Fibroblast of lung (primary cell): ENCODE measurements at regions not wholly inside any gene's neighbourhood (a gene's known extent, or its start where the extent isn't known, plus 50 kb on each side); places are given as distances from the start of the nearest gene placed in this dataset.

Experiments
- DNase-seq, 2 donors: peaks; one replicate each; pipeline versions ENCODE4 v3.0.0 to v3.0.0-alpha.2; 2010; ENCODE audit warnings: low read depth in 2 of 2
- H2AFZ ChIP-seq: 2 replicates; pipeline ENCODE4 v1.5.1; 2012; ENCODE audit warnings: low read length, control low read depth, inconsistent platforms
- H3K27ac ChIP-seq: 2 replicates; pipeline ENCODE4 v1.5.1; 2011; ENCODE audit warnings: low read length, control low read depth; ENCODE audit not compliant: insufficient read depth
- H3K27me3 ChIP-seq: 2 replicates; pipeline ENCODE4 v1.5.1; 2011; ENCODE audit warnings: mild to moderate bottlenecking, low read length; ENCODE audit not compliant: control insufficient read depth, insufficient read depth
- H3K36me3 ChIP-seq: 2 replicates; pipeline ENCODE4 v1.5.1; 2011; ENCODE audit warnings: low read length; ENCODE audit not compliant: control insufficient read depth, insufficient read depth
- H3K4me1 ChIP-seq: 2 replicates; pipeline ENCODE4 v1.5.1; 2011; ENCODE audit warnings: low read length; ENCODE audit not compliant: control insufficient read depth, insufficient read depth; ENCODE audit errors: extremely low read depth
- H3K4me2 ChIP-seq: 2 replicates; pipeline ENCODE4 v1.5.1; 2011; ENCODE audit warnings: low read length, control low read depth; ENCODE audit not compliant: insufficient read depth; ENCODE audit errors: extremely low read depth
- H3K4me3 ChIP-seq, 4 experiments: fragments of 200-600 bp in 1 of 4; sonication (generic) in 1 of 4; replicated peaks in 1 of 4; 2 replicates each; pipeline ENCODE4 v1.5.1; 2011 to 2016; ENCODE audit warnings: low read length in 4 of 4, low read depth in 3 of 4, mild to moderate bottlenecking in 3 of 4, control low read depth in 2 of 4, inconsistent platforms in 1 of 4, mixed read lengths in 1 of 4; ENCODE audit not compliant: insufficient read depth in 1 of 4; ENCODE audit errors: control extremely low read depth in 1 of 4
- H3K79me2 ChIP-seq: 2 replicates; pipeline ENCODE4 v1.5.1; 2012; ENCODE audit warnings: mild to moderate bottlenecking, low read length, inconsistent platforms; ENCODE audit not compliant: control insufficient read depth, insufficient read depth
- H3K9ac ChIP-seq: 2 replicates; pipeline ENCODE4 v1.5.1; 2011; ENCODE audit warnings: mild to moderate bottlenecking, low read length, control low read depth; ENCODE audit not compliant: insufficient read depth
- H3K9me3 ChIP-seq: 2 replicates; pipeline ENCODE4 v1.5.1; 2012; ENCODE audit warnings: low read depth, low read length; ENCODE audit not compliant: control insufficient read depth, insufficient read depth
- H4K20me1 ChIP-seq: 2 replicates; pipeline ENCODE4 v1.5.1; 2011; ENCODE audit warnings: low read length; ENCODE audit not compliant: control insufficient read depth, insufficient read depth; ENCODE audit errors: extremely low read depth
- CTCF ChIP-seq, 2 donors: IDR thresholded peaks in 1 of 2; conservative IDR thresholded peaks in 1 of 2; 1 replicate in 1 of 2; 2 replicates in 1 of 2; pipeline ENCODE4 v1.5.1; 2011 to 2012; ENCODE audit warnings: low read length in 2 of 2, control low read depth in 1 of 2, inconsistent platforms in 1 of 2, low read depth in 1 of 2, mild to moderate bottlenecking in 1 of 2
- EZH2 ChIP-seq: IDR thresholded peaks from 2 replicates; pipeline ENCODE4 v1.5.1; 2012; ENCODE audit warnings: low read length, control low read depth, mild to moderate bottlenecking; ENCODE audit errors: missing control alignments

GRCh38 chr7:33775790-33776189, 129.5 kb upstream of the BMPER start:
- Histone ChIP-seq H3K4me1 (no peaks in the 10 kb centered on the region), H4K20me1 (no peaks in the 10 kb centered on the region), H3K4me3 (no peak overlapping the region), H3K27me3 (peaks cover 3% of the 10 kb centered on the region), H3K4me2 (no peak overlapping the region), H2AFZ (no peak overlapping the region), H3K79me2 (no peaks in the 10 kb centered on the region), H3K9me3 (no peaks in the 10 kb centered on the region), H3K36me3 (no peaks in the 10 kb centered on the region), H3K9ac (no peak overlapping the region), H3K27ac (no peak overlapping the region)
- no peak for TF ChIP-seq EZH2
- TF ChIP-seq CTCF (conservative IDR thresholded peaks at IDR 0.05 in 1 of 2, IDR thresholded peaks at IDR 0.05 in 1 of 2; ENCODE audit: low read depth in 1 of 2, low read length in 2 of 2) = no peak
- no peak for DNase-seq

GRCh38 chr7:33776788-33777187, 128.6 kb upstream of the BMPER start:
- no peak overlapping the region for H3K4me3 ChIP-seq
- no peak for TF ChIP-seq CTCF (conservative IDR thresholded peaks at IDR 0.05 in 1 of 2, IDR thresholded peaks at IDR 0.05 in 1 of 2; ENCODE audit: low read depth in 1 of 2, low read length in 2 of 2)
- no peak for TF ChIP-seq EZH2
- no peaks in the 10 kb centered on the region for H3K79me2 ChIP-seq
- no peaks in the 10 kb centered on the region for H3K4me1 ChIP-seq
- peaks cover 3% of the 10 kb centered on the region for H3K27me3 ChIP-seq
- H3K4me2 ChIP-seq = no peak overlapping the region
- no peak overlapping the region for H3K9ac ChIP-seq
- H2AFZ ChIP-seq = no peak overlapping the region
- peak; percentile 38 to 51 for DNase-seq
- no peaks in the 10 kb centered on the region for H4K20me1 ChIP-seq
- H3K27ac ChIP-seq = no peak overlapping the region
- no peaks in the 10 kb centered on the region for H3K36me3 ChIP-seq
- H3K9me3 ChIP-seq = no peaks in the 10 kb centered on the region

GRCh38 chr7:33778195-33778594, 127.1 kb upstream of the BMPER start:
- no peak overlapping the region for H3K9ac ChIP-seq
- TF ChIP-seq EZH2 (no peak), CTCF (conservative IDR thresholded peaks at IDR 0.05 in 1 of 2, IDR thresholded peaks at IDR 0.05 in 1 of 2; ENCODE audit: low read depth in 1 of 2, low read length in 2 of 2) (no peak)

More at GRCh38 chr7:33778195-33778594, 127.1 kb upstream of the BMPER start:
- H3K27ac ChIP-seq = no peak overlapping the region
- H4K20me1 ChIP-seq = no peaks in the 10 kb centered on the region
- H3K4me2 ChIP-seq = no peak overlapping the region
- no peak overlapping the region for H2AFZ ChIP-seq
- H3K79me2 ChIP-seq = no peaks in the 10 kb centered on the region
- DNase-seq = no peak
- no peaks in the 10 kb centered on the region for H3K4me1 ChIP-seq
- no peaks in the 10 kb centered on the region for H3K36me3 ChIP-seq
- peaks cover 3% of the 10 kb centered on the region for H3K27me3 ChIP-seq
- H3K9me3 ChIP-seq = no peaks in the 10 kb centered on the region
- no peak overlapping the region for H3K4me3 ChIP-seq
